Activated naive CD8-positive, alpha-beta T cell (primary cell): ENCODE measurements at regions not wholly inside any gene's neighbourhood (a gene's known extent, or its start where the extent isn't known, plus 50 kb on each side); places are given as distances from the start of the nearest gene placed in this dataset.
"Not testable (repeated sequence)": the region's sequence is repeated elsewhere in the genome, so short reads cannot be mapped to it uniquely, and the experiment has no call there.

ENCODE experiments used
- H3K27ac Mint-ChIP-seq: one replicate; pipeline ENCODE4 v1.8.0; 2021; ENCODE audit warnings: mixed read lengths
- H3K27me3 Mint-ChIP-seq: one replicate; pipeline ENCODE4 v1.8.0; 2021; ENCODE audit warnings: mixed read lengths
- H3K36me3 Mint-ChIP-seq: one replicate; pipeline ENCODE4 v1.8.0; 2021; ENCODE audit warnings: mixed read lengths
- H3K4me1 Mint-ChIP-seq: one replicate; pipeline ENCODE4 v1.8.0; 2021; ENCODE audit warnings: low read depth, mixed read lengths
- H3K4me3 Mint-ChIP-seq: one replicate; pipeline ENCODE4 v1.8.0; 2021; ENCODE audit warnings: mild to moderate bottlenecking, mixed read lengths
- H3K9me3 Mint-ChIP-seq: one replicate; pipeline ENCODE4 v1.8.0; 2021; ENCODE audit warnings: low read depth, mixed read lengths

- no peak overlapping the region for H3K27ac Mint-ChIP-seq
- no peaks in the 10 kb centered on the region for H3K36me3 Mint-ChIP-seq
- no peak overlapping the region for H3K4me3 Mint-ChIP-seq
- no peaks in the 10 kb centered on the region for H3K27me3 Mint-ChIP-seq
- H3K9me3 Mint-ChIP-seq: peaks cover 3% of the 10 kb centered on the region
- H3K4me1 Mint-ChIP-seq: no peaks in the 10 kb centered on the region
Observed at GRCh38 chr7:51630933-51631332, 314.3 kb upstream of the COBL start.

- no peak overlapping the region for H3K4me3 Mint-ChIP-seq
- H3K27me3 Mint-ChIP-seq: no peaks in the 10 kb centered on the region
- no peaks in the 10 kb centered on the region for H3K4me1 Mint-ChIP-seq
- H3K36me3 Mint-ChIP-seq: no peaks in the 10 kb centered on the region
- no peak overlapping the region for H3K27ac Mint-ChIP-seq
- H3K9me3 Mint-ChIP-seq: peaks cover 3% of the 10 kb centered on the region
Observed at GRCh38 chr7:51629206-51629605, 312.6 kb upstream of the COBL start.

GRCh38 chr7:51621956-51622355 lies 305.3 kb upstream of the COBL start:
- no peak overlapping the region for H3K4me3 Mint-ChIP-seq

GRCh38 chr7:51620706-51621105 lies 304.1 kb upstream of the COBL start:
- Mint-ChIP-seq H3K9me3 (no peaks in the 10 kb centered on the region), H3K36me3 (no peaks in the 10 kb centered on the region), H3K27ac (no peak overlapping the region), H3K27me3 (no peaks in the 10 kb centered on the region), H3K4me3 (no peak overlapping the region), H3K4me1 (no peaks in the 10 kb centered on the region)

More at GRCh38 chr7:51621956-51622355, 305.3 kb upstream of the COBL start:
- H3K27ac Mint-ChIP-seq: no peak overlapping the region
- H3K9me3 Mint-ChIP-seq: no peaks in the 10 kb centered on the region
- no peaks in the 10 kb centered on the region for H3K27me3 Mint-ChIP-seq
- no peaks in the 10 kb centered on the region for H3K36me3 Mint-ChIP-seq
- no peaks in the 10 kb centered on the region for H3K4me1 Mint-ChIP-seq

- no peaks in the 10 kb centered on the region for H3K9me3 Mint-ChIP-seq
- H3K4me3 Mint-ChIP-seq: no peak overlapping the region
- H3K4me1 Mint-ChIP-seq: no peaks in the 10 kb centered on the region
- no peak overlapping the region for H3K27ac Mint-ChIP-seq
- H3K27me3 Mint-ChIP-seq: no peaks in the 10 kb centered on the region
- H3K36me3 Mint-ChIP-seq: no peaks in the 10 kb centered on the region
Observed at GRCh38 chr7:51619880-51620279, 303.3 kb upstream of the COBL start.

- no peaks in the 10 kb centered on the region for H3K9me3 Mint-ChIP-seq
- no peak overlapping the region for H3K4me3 Mint-ChIP-seq
- no peaks in the 10 kb centered on the region for H3K4me1 Mint-ChIP-seq
- no peaks in the 10 kb centered on the region for H3K36me3 Mint-ChIP-seq
- no peaks in the 10 kb centered on the region for H3K27me3 Mint-ChIP-seq
- no peak overlapping the region for H3K27ac Mint-ChIP-seq
Observed at GRCh38 chr7:51617686-51618085, 301.1 kb upstream of the COBL start.

- Mint-ChIP-seq H3K4me3 (no peak overlapping the region), H3K36me3 (no peaks in the 10 kb centered on the region), H3K4me1 (no peaks in the 10 kb centered on the region), H3K27me3 (no peaks in the 10 kb centered on the region), H3K9me3 (no peaks in the 10 kb centered on the region), H3K27ac (no peak overlapping the region)
Observed at GRCh38 chr7:51613911-51614357, 297.3 kb upstream of the COBL start.

- Mint-ChIP-seq H3K27me3 (no peaks in the 10 kb centered on the region), H3K4me3 (no peak overlapping the region), H3K27ac (no peak overlapping the region), H3K4me1 (no peaks in the 10 kb centered on the region), H3K36me3 (no peaks in the 10 kb centered on the region), H3K9me3 (no peaks in the 10 kb centered on the region)
Observed at GRCh38 chr7:51611937-51612336, 295.3 kb upstream of the COBL start.

- Mint-ChIP-seq H3K4me3 (no peak overlapping the region), H3K27ac (no peak overlapping the region), H3K27me3 (no peaks in the 10 kb centered on the region), H3K4me1 (no peaks in the 10 kb centered on the region), H3K36me3 (no peaks in the 10 kb centered on the region), H3K9me3 (no peaks in the 10 kb centered on the region)
Observed at GRCh38 chr7:51607447-51607846, 290.8 kb upstream of the COBL start.

GRCh38 chr7:51606601-51607154 lies 290.1 kb upstream of the COBL start:
- Mint-ChIP-seq H3K9me3 (no peaks in the 10 kb centered on the region), H3K27me3 (no peaks in the 10 kb centered on the region), H3K36me3 (no peaks in the 10 kb centered on the region), H3K27ac (no peak overlapping the region), H3K4me1 (no peaks in the 10 kb centered on the region), H3K4me3 (no peak overlapping the region)

GRCh38 chr7:51602376-51602775 lies 285.8 kb upstream of the COBL start:
- Mint-ChIP-seq H3K27ac (no peak overlapping the region), H3K27me3 (no peaks in the 10 kb centered on the region), H3K4me1 (no peaks in the 10 kb centered on the region), H3K4me3 (no peak overlapping the region), H3K36me3 (no peaks in the 10 kb centered on the region), H3K9me3 (no peaks in the 10 kb centered on the region)

- Mint-ChIP-seq H3K4me1 (no peaks in the 10 kb centered on the region), H3K4me3 (no peak overlapping the region), H3K27ac (no peak overlapping the region), H3K27me3 (no peaks in the 10 kb centered on the region), H3K9me3 (no peaks in the 10 kb centered on the region), H3K36me3 (no peaks in the 10 kb centered on the region)
Observed at GRCh38 chr7:51601461-51601860, 284.9 kb upstream of the COBL start.

- not testable (repeated sequence) for H3K36me3 Mint-ChIP-seq, H3K27me3 Mint-ChIP-seq, H3K9me3 Mint-ChIP-seq, H3K4me3 Mint-ChIP-seq, H3K4me1 Mint-ChIP-seq, H3K27ac Mint-ChIP-seq
Observed at GRCh38 chr7:51599935-51600334, 283.3 kb upstream of the COBL start.

GRCh38 chr7:51593628-51594027 lies 277.0 kb upstream of the COBL start:
- no peaks in the 10 kb centered on the region for H3K4me1 Mint-ChIP-seq
- no peak overlapping the region for H3K4me3 Mint-ChIP-seq
- peaks cover 3% of the 10 kb centered on the region for H3K9me3 Mint-ChIP-seq
- H3K36me3 Mint-ChIP-seq: no peaks in the 10 kb centered on the region
- no peak overlapping the region for H3K27ac Mint-ChIP-seq
- H3K27me3 Mint-ChIP-seq: no peaks in the 10 kb centered on the region

- Mint-ChIP-seq H3K4me3 (no peak overlapping the region), H3K9me3 (peaks cover 3% of the 10 kb centered on the region), H3K36me3 (no peaks in the 10 kb centered on the region), H3K4me1 (no peaks in the 10 kb centered on the region), H3K27ac (no peak overlapping the region), H3K27me3 (no peaks in the 10 kb centered on the region)
Observed at GRCh38 chr7:51592842-51593599, 276.4 kb upstream of the COBL start.

- Mint-ChIP-seq H3K4me1 (no peaks in the 10 kb centered on the region), H3K4me3 (no peak overlapping the region), H3K36me3 (no peaks in the 10 kb centered on the region), H3K27ac (no peak overlapping the region), H3K9me3 (peaks cover 3% of the 10 kb centered on the region), H3K27me3 (no peaks in the 10 kb centered on the region)
Observed at GRCh38 chr7:51591223-51591622, 274.6 kb upstream of the COBL start.
